ENCODE measurements at regions not wholly inside any gene's neighbourhood (a gene's known extent, or its start where the extent isn't known, plus 50 kb on each side); places are given as distances from the start of the nearest gene placed in this dataset.

- Histone ChIP-seq H3K4me3 (ENCODE audit: insufficient read depth, low read depth, low read length) (no peak overlapping the region), H3K27me3 (ENCODE audit: control insufficient read depth, insufficient read depth, low read length) (no peaks in the 10 kb centered on the region), H3K36me3 (replicated peaks; ENCODE audit: control insufficient read depth, insufficient read depth, low read length) (no peaks in the 10 kb centered on the region)
- DNase-seq: no peak
Measured at GRCh38 chr7:120014925-120015465, 258.0 kb upstream of the KCND2 start.

- no peaks in the 10 kb centered on the region for H3K36me3 ChIP-seq (replicated peaks; ENCODE audit: control insufficient read depth, insufficient read depth, low read length)
- no peak overlapping the region for H3K4me3 ChIP-seq (ENCODE audit: insufficient read depth, low read depth, low read length)
- DNase-seq: no peak
- H3K27me3 ChIP-seq (ENCODE audit: control insufficient read depth, insufficient read depth, low read length): no peaks in the 10 kb centered on the region
Measured at GRCh38 chr7:120021085-120021484, 251.9 kb upstream of the KCND2 start.

DNA sequence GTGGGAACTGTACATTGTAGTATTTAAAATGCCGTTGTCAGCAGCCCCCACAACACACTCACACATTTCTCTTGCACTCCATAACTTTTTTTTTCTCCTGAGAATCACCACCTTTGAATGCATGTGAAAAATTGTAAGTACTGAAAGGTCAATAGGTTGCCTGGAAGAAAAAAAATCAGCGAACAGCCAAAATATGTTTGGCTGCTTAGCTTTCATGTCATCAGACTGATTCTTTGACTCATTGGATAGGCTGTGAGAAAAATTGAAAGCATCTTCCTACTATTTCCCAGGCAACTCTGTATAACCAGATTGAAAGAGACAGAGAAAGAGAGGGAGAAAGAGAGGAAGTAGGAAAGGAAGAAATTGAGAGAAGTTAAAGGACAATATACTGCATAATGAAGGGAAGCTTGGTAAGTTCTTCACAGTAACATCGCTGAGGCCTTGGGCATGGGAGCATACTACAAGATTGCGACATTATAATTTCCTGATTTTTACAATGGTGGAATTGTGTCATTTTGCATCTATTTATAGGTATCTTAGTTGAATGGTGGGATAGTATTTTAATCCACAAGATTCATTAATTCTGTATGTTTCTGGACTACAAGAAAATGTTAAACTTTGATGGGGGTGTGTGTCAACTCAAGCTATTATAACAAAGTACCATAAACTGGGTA, 249.3 kb upstream of the KCND2 start:
- DNase-seq: no peak
- no peaks in the 10 kb centered on the region for H3K36me3 ChIP-seq (replicated peaks; ENCODE audit: control insufficient read depth, insufficient read depth, low read length)
- no peaks in the 10 kb centered on the region for H3K27me3 ChIP-seq (ENCODE audit: control insufficient read depth, insufficient read depth, low read length)
- no peak overlapping the region for H3K4me3 ChIP-seq (ENCODE audit: insufficient read depth, low read depth, low read length)

GRCh38 chr7:120028636-120029035, 244.3 kb upstream of the KCND2 start:
- no peak overlapping the region for H3K4me3 ChIP-seq (ENCODE audit: insufficient read depth, low read depth, low read length)
- no peak for DNase-seq
- H3K36me3 ChIP-seq (replicated peaks; ENCODE audit: control insufficient read depth, insufficient read depth, low read length): no peaks in the 10 kb centered on the region
- H3K27me3 ChIP-seq (ENCODE audit: control insufficient read depth, insufficient read depth, low read length): no peaks in the 10 kb centered on the region

GRCh38 chr7:120030876-120031275, 242.1 kb upstream of the KCND2 start:
- Histone ChIP-seq H3K36me3 (replicated peaks; ENCODE audit: control insufficient read depth, insufficient read depth, low read length) (no peaks in the 10 kb centered on the region), H3K4me3 (ENCODE audit: insufficient read depth, low read depth, low read length) (no peak overlapping the region), H3K27me3 (ENCODE audit: control insufficient read depth, insufficient read depth, low read length) (no peaks in the 10 kb centered on the region)
- no peak for DNase-seq

DNA sequence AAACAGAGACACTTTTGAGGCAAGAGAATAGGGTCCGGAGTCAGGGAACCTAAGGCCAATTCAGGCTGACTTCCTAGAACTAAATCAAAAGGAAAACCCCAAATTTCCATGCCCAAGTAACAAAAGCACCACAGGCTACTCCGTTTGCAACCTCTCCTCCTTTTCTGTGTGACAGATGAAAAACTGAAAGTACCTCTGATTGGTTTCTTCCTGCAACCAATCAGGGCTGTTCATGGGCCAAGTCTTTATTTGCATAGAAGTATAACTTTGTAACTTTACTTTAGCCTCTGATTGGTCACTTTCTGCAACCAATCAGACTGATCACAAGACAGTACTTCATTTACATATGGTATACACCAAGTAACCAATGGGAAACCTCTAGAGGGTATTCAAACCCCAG, 239.9 kb upstream of the KCND2 start:
- Histone ChIP-seq H3K4me3 (ENCODE audit: insufficient read depth, low read depth, low read length) (no peak overlapping the region), H3K27me3 (ENCODE audit: control insufficient read depth, insufficient read depth, low read length) (no peaks in the 10 kb centered on the region), H3K36me3 (replicated peaks; ENCODE audit: control insufficient read depth, insufficient read depth, low read length) (no peaks in the 10 kb centered on the region)
- DNase-seq: peak; percentile 19

DNA sequence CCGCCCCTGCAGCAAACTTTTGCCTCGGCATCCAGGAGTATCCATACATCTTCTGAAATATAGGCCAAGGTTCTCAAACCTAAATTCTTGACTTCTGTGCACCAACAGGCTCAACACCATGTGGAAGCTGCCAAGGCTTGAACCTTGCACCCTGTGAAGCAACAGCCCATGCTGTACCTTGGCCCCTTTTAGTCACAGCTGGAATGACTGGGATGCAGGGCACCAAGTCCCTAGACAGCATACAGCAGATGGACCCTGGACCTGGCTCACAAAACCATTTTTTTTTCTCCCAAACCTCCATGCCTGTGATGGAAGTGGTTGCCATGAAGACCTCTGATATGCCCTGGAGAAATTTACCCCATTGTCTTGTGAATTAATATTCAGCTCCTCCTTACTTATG, 233.8 kb upstream of the KCND2 start:
- no peak for DNase-seq
- no peaks in the 10 kb centered on the region for H3K36me3 ChIP-seq (replicated peaks; ENCODE audit: control insufficient read depth, insufficient read depth, low read length)
- no peaks in the 10 kb centered on the region for H3K27me3 ChIP-seq (ENCODE audit: control insufficient read depth, insufficient read depth, low read length)
- H3K4me3 ChIP-seq (ENCODE audit: insufficient read depth, low read depth, low read length): no peak overlapping the region

GRCh38 chr7:120041798-120042197, 231.2 kb upstream of the KCND2 start:
- Histone ChIP-seq H3K36me3 (replicated peaks; ENCODE audit: control insufficient read depth, insufficient read depth, low read length) (no peaks in the 10 kb centered on the region), H3K27me3 (ENCODE audit: control insufficient read depth, insufficient read depth, low read length) (no peaks in the 10 kb centered on the region), H3K4me3 (ENCODE audit: insufficient read depth, low read depth, low read length) (no peak overlapping the region)
- DNase-seq: no peak

GRCh38 chr7:120043250-120043649, 229.7 kb upstream of the KCND2 start:
- Histone ChIP-seq H3K36me3 (replicated peaks; ENCODE audit: control insufficient read depth, insufficient read depth, low read length) (no peaks in the 10 kb centered on the region), H3K27me3 (ENCODE audit: control insufficient read depth, insufficient read depth, low read length) (no peaks in the 10 kb centered on the region), H3K4me3 (ENCODE audit: insufficient read depth, low read depth, low read length) (no peak overlapping the region)
- no peak for DNase-seq

- H3K27me3 ChIP-seq (ENCODE audit: control insufficient read depth, insufficient read depth, low read length): no peaks in the 10 kb centered on the region
- H3K4me3 ChIP-seq (ENCODE audit: insufficient read depth, low read depth, low read length): no peak overlapping the region
- DNase-seq: no peak
Measured at GRCh38 chr7:120052884-120053382, 220.0 kb upstream of the KCND2 start.

DNA sequence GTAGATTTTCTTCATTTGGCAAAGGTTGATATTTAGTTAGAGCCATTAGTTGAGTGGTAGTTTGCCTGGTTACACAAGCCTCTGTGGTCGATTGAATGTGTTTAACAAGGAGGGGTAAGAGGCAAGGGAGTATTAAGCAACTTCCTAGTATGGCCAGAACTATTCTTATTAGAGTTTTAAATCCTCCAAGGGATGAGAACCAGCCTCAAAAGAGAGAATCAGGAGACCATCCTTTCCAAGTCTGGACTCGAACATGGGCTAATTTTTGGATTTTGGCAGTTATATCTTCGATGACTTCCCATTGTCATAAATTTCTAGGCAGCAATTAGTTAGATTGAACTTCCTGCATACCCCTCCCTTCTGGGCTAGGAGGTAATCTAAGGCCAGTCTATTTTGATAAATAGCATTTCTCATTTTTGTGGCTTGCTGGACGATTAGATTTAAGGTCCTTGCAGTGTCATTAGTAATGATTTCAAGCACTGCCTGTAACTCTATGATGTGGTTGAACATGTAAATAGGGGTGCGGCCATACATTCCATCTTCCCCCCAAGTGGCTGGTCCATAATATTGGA, 219.5 kb upstream of the KCND2 start:
- Histone ChIP-seq H3K4me3 (ENCODE audit: insufficient read depth, low read depth, low read length) (no peak overlapping the region), H3K27me3 (ENCODE audit: control insufficient read depth, insufficient read depth, low read length) (no peaks in the 10 kb centered on the region), H3K36me3 (replicated peaks; ENCODE audit: control insufficient read depth, insufficient read depth, low read length) (no peaks in the 10 kb centered on the region)
- no peak for DNase-seq

More at GRCh38 chr7:120052884-120053382, 220.0 kb upstream of the KCND2 start:
- no peaks in the 10 kb centered on the region for H3K36me3 ChIP-seq (replicated peaks; ENCODE audit: control insufficient read depth, insufficient read depth, low read length)

DNA sequence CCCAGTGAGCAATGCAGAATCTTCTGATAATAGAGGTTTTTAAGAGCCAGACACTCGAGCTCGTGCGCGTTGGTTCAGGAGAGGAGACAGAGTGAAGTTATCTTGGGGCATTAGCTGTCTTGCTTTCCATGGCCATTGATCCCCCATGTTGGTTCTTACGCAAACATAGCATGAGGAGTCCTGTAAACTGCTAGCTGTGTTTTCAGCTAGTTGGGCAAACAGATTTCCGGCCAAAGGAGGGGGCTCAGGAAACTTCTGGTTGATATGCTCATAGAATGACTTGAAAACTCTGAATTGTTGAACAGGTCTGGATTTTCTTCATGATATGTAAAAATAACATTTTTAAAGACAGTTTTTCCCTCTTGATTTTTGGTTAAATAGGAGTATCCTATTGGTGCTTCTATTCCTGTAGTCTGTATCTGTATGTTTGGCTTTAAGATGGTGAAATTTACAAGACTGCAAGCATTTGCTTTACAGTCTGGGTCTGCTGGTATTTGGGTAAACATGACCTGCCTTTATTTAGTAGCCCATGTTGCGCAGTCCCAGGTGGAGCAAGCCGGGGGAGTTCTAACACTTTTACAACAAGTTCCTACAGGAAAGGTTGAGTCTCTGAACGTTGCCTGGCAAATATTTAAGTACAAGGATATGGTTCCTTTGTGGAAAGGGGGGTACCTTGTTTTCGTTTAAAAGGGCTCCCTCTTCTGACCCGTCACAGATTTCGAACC, 218.4 kb upstream of the KCND2 start:
- Histone ChIP-seq H3K36me3 (replicated peaks; ENCODE audit: control insufficient read depth, insufficient read depth, low read length) (no peaks in the 10 kb centered on the region), H3K4me3 (ENCODE audit: insufficient read depth, low read depth, low read length) (no peak overlapping the region), H3K27me3 (ENCODE audit: control insufficient read depth, insufficient read depth, low read length) (no peaks in the 10 kb centered on the region)
- no peak for DNase-seq

- H3K4me3 ChIP-seq (ENCODE audit: insufficient read depth, low read depth, low read length): no peak overlapping the region
- no peaks in the 10 kb centered on the region for H3K27me3 ChIP-seq (ENCODE audit: control insufficient read depth, insufficient read depth, low read length)
- DNase-seq: no peak
- no peaks in the 10 kb centered on the region for H3K36me3 ChIP-seq (replicated peaks; ENCODE audit: control insufficient read depth, insufficient read depth, low read length)
Measured at GRCh38 chr7:120055300-120055699, 217.7 kb upstream of the KCND2 start.

DNA sequence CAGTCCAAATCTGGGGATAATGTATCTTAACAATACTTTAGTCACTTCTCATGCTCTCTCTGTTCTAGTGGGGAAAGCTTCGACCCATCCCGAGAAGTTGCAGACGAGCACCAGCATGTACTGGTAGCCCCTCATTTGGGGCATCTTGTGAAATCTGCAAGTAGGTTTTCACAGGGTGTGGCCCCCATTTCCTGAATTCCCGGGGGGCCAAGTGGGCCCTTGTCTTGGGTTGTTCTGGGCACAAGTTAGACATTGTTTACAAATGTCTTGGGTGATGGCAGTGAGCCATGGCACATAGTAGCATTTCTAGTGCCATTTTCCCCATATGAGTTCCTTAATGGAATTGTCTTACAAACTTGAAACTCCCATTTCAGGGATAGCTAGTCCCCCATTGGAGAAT, 216.7 kb upstream of the KCND2 start:
- Histone ChIP-seq H3K4me3 (ENCODE audit: insufficient read depth, low read depth, low read length) (no peak overlapping the region), H3K27me3 (ENCODE audit: control insufficient read depth, insufficient read depth, low read length) (no peaks in the 10 kb centered on the region), H3K36me3 (replicated peaks; ENCODE audit: control insufficient read depth, insufficient read depth, low read length) (no peaks in the 10 kb centered on the region)
- no peak for DNase-seq

DNA sequence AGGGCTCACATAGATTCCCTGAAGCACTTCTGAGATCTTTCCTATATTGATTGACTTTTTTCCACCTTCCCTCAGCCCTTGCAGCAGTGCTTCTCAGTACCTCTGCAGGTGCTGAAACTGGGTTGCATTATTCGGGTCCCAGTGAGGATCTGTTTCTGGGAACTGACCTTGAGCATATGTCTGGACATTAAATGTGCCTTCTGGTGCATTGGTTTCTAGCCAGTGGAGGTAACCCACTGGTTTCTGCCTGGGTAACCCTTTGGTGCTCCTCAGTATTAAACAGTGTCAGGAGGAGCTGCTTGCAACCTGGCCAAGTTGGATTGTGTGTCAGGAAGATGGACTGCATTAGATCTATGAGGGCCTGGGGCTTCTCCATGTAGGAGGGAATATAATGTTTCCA, 213.3 kb upstream of the KCND2 start:
- H3K4me3 ChIP-seq (ENCODE audit: insufficient read depth, low read depth, low read length): no peak overlapping the region

More for the DNA sequence above, 213.3 kb upstream of the KCND2 start:
- Histone ChIP-seq H3K36me3 (replicated peaks; ENCODE audit: control insufficient read depth, insufficient read depth, low read length) (no peaks in the 10 kb centered on the region), H3K27me3 (ENCODE audit: control insufficient read depth, insufficient read depth, low read length) (no peaks in the 10 kb centered on the region)
- no peak for DNase-seq
